Lower leg skin (tissue), 4 donors: ENCODE measurements at regions not wholly inside any gene's neighbourhood (a gene's known extent, or its start where the extent isn't known, plus 50 kb on each side); places are given as distances from the start of the nearest gene placed in this dataset.

ENCODE experiments used
- DNase-seq, 2 donors: peaks; one replicate each; pipeline ENCODE4 v3.0.0-alpha.2; 2019; ENCODE audit warnings: low spot score in 2 of 2
- H3K4me3 ChIP-seq: fragments of 200-600 bp; sonication (generic); 2 replicates; pipeline ENCODE4 v1.5.1; 2017; ENCODE audit warnings: mild to moderate bottlenecking, low read depth; ENCODE audit not compliant: poor library complexity, severe bottlenecking
- CTCF ChIP-seq, 3 donors: fragments of 450-650 bp; IDR thresholded peaks; one replicate each; pipeline ENCODE4 v1.5.1; 2016; ENCODE audit warnings: antibody characterized with exemption in 3 of 3, mild to moderate bottlenecking in 3 of 3, moderate library complexity in 2 of 3
- POLR2A ChIP-seq, 2 donors: fragments of 450-650 bp; IDR thresholded peaks; one replicate each; pipeline ENCODE4 v1.6.1; 2016 to 2017; ENCODE audit warnings: antibody characterized with exemption in 2 of 2, mild to moderate bottlenecking in 1 of 2, moderate library complexity in 1 of 2
- WGBS, 2 donors: methylation state at CpG; one replicate each; pipeline ENCODE4 v1.1.5; 2018; 5-methylcytosine and 5-hydroxymethylcytosine counted together
- intact Hi-C: fragments of 100-400 bp; cut with DNase I; formaldehyde crosslinking; loops from one replicate; pipeline ENCODE4 v1.15.0; 2023; ENCODE audit warnings: low total_unique reads

GRCh38 chr4:100938698-100939097, 408.6 kb downstream of the PPP3CA start:
- no peak overlapping the region for H3K4me3 ChIP-seq
- intact Hi-C loops, result no loop called here
- 89 to 100% methylated on average over 2 of the region's 2 CpGs for WGBS, 2 donors
- no peak for TF ChIP-seq POLR2A (IDR thresholded peaks at IDR 0.05)
- no peak for TF ChIP-seq CTCF (IDR thresholded peaks at IDR 0.05)
- DNase-seq, result no peak

- no peak for TF ChIP-seq CTCF (IDR thresholded peaks at IDR 0.05)
- no peak for TF ChIP-seq POLR2A (IDR thresholded peaks at IDR 0.05)
- 50 to 52% methylated on average over 4 of the region's 4 CpGs for WGBS, 2 donors
- H3K4me3 ChIP-seq, result no peak overlapping the region
- no peak for DNase-seq
- intact Hi-C loops, result no loop called here
Observed at GRCh38 chr4:100936661-100937375, 410.5 kb downstream of the PPP3CA start.

GRCh38 chr4:100935090-100935489, 412.2 kb downstream of the PPP3CA start:
- 36 to 57% methylated on average over 1 of the region's 1 CpG for WGBS, 2 donors
- TF ChIP-seq POLR2A (IDR thresholded peaks at IDR 0.05) (no peak), CTCF (IDR thresholded peaks at IDR 0.05) (no peak)
- DNase-seq, result no peak
- no peak overlapping the region for H3K4me3 ChIP-seq
- intact Hi-C loops, result no loop called here

- no peak overlapping the region for H3K4me3 ChIP-seq
- TF ChIP-seq POLR2A (IDR thresholded peaks at IDR 0.05) (no peak), CTCF (IDR thresholded peaks at IDR 0.05) (no peak)
- peak in 1 of 2 donors; percentile 16 for DNase-seq
- intact Hi-C loops, result no loop called here
- WGBS, 2 donors, result 61% methylated on average over 4 of the region's 4 CpGs
Observed at GRCh38 chr4:100933628-100934027, 413.7 kb downstream of the PPP3CA start.

GRCh38 chr4:100929758-100930157, 411.9 kb upstream of the EMCN start:
- WGBS, 2 donors, result 90 to 97% methylated on average over 1 of the region's 1 CpG
- intact Hi-C loops, result no loop called here
- no peak overlapping the region for H3K4me3 ChIP-seq
- no peak for DNase-seq
- TF ChIP-seq CTCF (IDR thresholded peaks at IDR 0.05) (no peak), POLR2A (IDR thresholded peaks at IDR 0.05) (no peak)

GRCh38 chr4:100929135-100929534, 411.3 kb upstream of the EMCN start:
- H3K4me3 ChIP-seq, result no peak overlapping the region
- 32 to 52% methylated on average over 1 of the region's 1 CpG for WGBS, 2 donors
- intact Hi-C loops, result no loop called here
- no peak for DNase-seq
- TF ChIP-seq POLR2A (IDR thresholded peaks at IDR 0.05) (no peak), CTCF (IDR thresholded peaks at IDR 0.05) (no peak)
